Tibial nerve (tissue), 4 donors: ENCODE measurements at regions not wholly inside any gene's neighbourhood (a gene's known extent, or its start where the extent isn't known, plus 50 kb on each side); places are given as distances from the start of the nearest gene placed in this dataset.

Experiments
- DNase-seq, 2 donors: peaks; one replicate each; pipeline ENCODE4 v3.0.0-alpha.2; 2019; ENCODE audit warnings: low spot score in 2 of 2
- H3K27ac ChIP-seq, 4 donors: fragments of 200-600 bp; sonication (generic) in 3 of 4; one replicate each; pipeline ENCODE4 v1.5.1; 2017 to 2019; ENCODE audit warnings: mild to moderate bottlenecking in 1 of 4
- H3K27me3 ChIP-seq, 2 donors: fragments of 200-600 bp; sonication (generic) in 1 of 2; one replicate each; pipeline versions ENCODE4 v1.5.1 to v1.6.0; 2017 to 2019
- H3K36me3 ChIP-seq, 3 donors: fragments of 200-600 bp; sonication (generic); one replicate each; pipeline ENCODE4 v1.5.1; 2018 to 2019
- H3K4me1 ChIP-seq, 4 donors: fragments of 200-600 bp; sonication (generic) in 3 of 4; one replicate each; pipeline ENCODE4 v1.5.1; 2017 to 2019
- H3K4me3 ChIP-seq, 4 donors: fragments of 200-600 bp; sonication (generic) in 3 of 4; one replicate each; pipeline ENCODE4 v1.5.1; 2017 to 2019; ENCODE audit warnings: mild to moderate bottlenecking in 1 of 4, moderate library complexity in 1 of 4
- H3K9me3 ChIP-seq, 4 donors: fragments of 200-600 bp; sonication (generic) in 3 of 4; one replicate each; pipeline ENCODE4 v1.5.1; 2017 to 2019
- CTCF ChIP-seq, 5 experiments: fragments of 200-600 bp in 3 of 5; fragments of 450-650 bp in 2 of 5; sonication (generic) in 3 of 5; IDR thresholded peaks; one replicate each; pipeline ENCODE4 v1.5.1; 2016 to 2019; ENCODE audit warnings: antibody characterized with exemption in 5 of 5, mild to moderate bottlenecking in 3 of 5, moderate library complexity in 2 of 5
- EP300 ChIP-seq, 2 donors: sonication (generic); formaldehyde crosslinking; IDR thresholded peaks; one replicate each; pipeline ENCODE4 v1.6.1; 2017; ENCODE audit warnings: antibody characterized with exemption in 2 of 2, mild to moderate bottlenecking in 1 of 2
- POLR2A ChIP-seq, 2 donors: fragments of 450-650 bp; IDR thresholded peaks; one replicate each; pipeline ENCODE4 v1.6.1; 2017; ENCODE audit warnings: antibody characterized with exemption in 2 of 2, mild to moderate bottlenecking in 2 of 2, moderate library complexity in 2 of 2
- WGBS, 2 donors: methylation state at CpG; one replicate each; pipeline ENCODE4 v1.1.5; 2018; 5-methylcytosine and 5-hydroxymethylcytosine counted together

- Histone ChIP-seq H3K36me3 (no peaks in the 10 kb centered on the region), H3K27ac (no peak overlapping the region), H3K4me1 (no peaks in the 10 kb centered on the region), H3K27me3 (no peaks in the 10 kb centered on the region), H3K4me3 (no peak overlapping the region), H3K9me3 (no peaks in the 10 kb centered on the region)
- no peak for TF ChIP-seq EP300 (IDR thresholded peaks at IDR 0.05)
- no peak for TF ChIP-seq CTCF (IDR thresholded peaks at IDR 0.05)
- TF ChIP-seq POLR2A (IDR thresholded peaks at IDR 0.05) = no peak
- no peak for DNase-seq
These were observed 130.2 kb upstream of the PTGFR start for GRCh38 chr1:78360584-78360983.

- H3K9me3 ChIP-seq = no peaks in the 10 kb centered on the region
- H3K36me3 ChIP-seq = no peaks in the 10 kb centered on the region
- DNase-seq = no peak
- H3K27me3 ChIP-seq = no peaks in the 10 kb centered on the region
- H3K4me3 ChIP-seq = no peak overlapping the region
- no peaks in the 10 kb centered on the region for H3K4me1 ChIP-seq
- no peak overlapping the region for H3K27ac ChIP-seq
- 75 to 84% methylated on average over 1 of the region's 1 CpG for WGBS, 2 donors
- TF ChIP-seq CTCF (IDR thresholded peaks at IDR 0.05) = no peak
- no peak for TF ChIP-seq POLR2A (IDR thresholded peaks at IDR 0.05)
- no peak for TF ChIP-seq EP300 (IDR thresholded peaks at IDR 0.05)
These were observed 123.1 kb upstream of the PTGFR start for GRCh38 chr1:78367700-78368099.

- no peaks in the 10 kb centered on the region for H3K4me1 ChIP-seq
- DNase-seq = no peak
- 90 to 93% methylated on average over 1 of the region's 1 CpG for WGBS, 2 donors
- no peaks in the 10 kb centered on the region for H3K27me3 ChIP-seq
- no peaks in the 10 kb centered on the region for H3K9me3 ChIP-seq
- H3K36me3 ChIP-seq = no peaks in the 10 kb centered on the region
- peak overlapping the region in 1 of 4 donors; percentile 27 for H3K27ac ChIP-seq
- TF ChIP-seq CTCF (IDR thresholded peaks at IDR 0.05) (no peak), EP300 (IDR thresholded peaks at IDR 0.05) (no peak), POLR2A (IDR thresholded peaks at IDR 0.05) (no peak)
- no peak overlapping the region for H3K4me3 ChIP-seq
These were observed 121.2 kb upstream of the PTGFR start for GRCh38 chr1:78369546-78369945.

GRCh38 chr1:78370356-78370755 is 120.4 kb upstream of the PTGFR start:
- no peaks in the 10 kb centered on the region for H3K36me3 ChIP-seq
- H3K9me3 ChIP-seq = no peaks in the 10 kb centered on the region
- H3K4me1 ChIP-seq = no peaks in the 10 kb centered on the region
- 39 to 45% methylated on average over 2 of the region's 2 CpGs for WGBS, 2 donors
- DNase-seq = no peak
- TF ChIP-seq POLR2A (IDR thresholded peaks at IDR 0.05) = no peak
- TF ChIP-seq CTCF (IDR thresholded peaks at IDR 0.05) = no peak
- TF ChIP-seq EP300 (IDR thresholded peaks at IDR 0.05) = no peak
- peak overlapping the region in 2 of 4 donors; percentile 27 to 54 for H3K27ac ChIP-seq
- H3K27me3 ChIP-seq = no peaks in the 10 kb centered on the region
- no peak overlapping the region for H3K4me3 ChIP-seq

- Histone ChIP-seq H3K36me3 (no peaks in the 10 kb centered on the region), H3K27ac (peak overlapping the region in 2 of 4 donors; percentile 27 to 78), H3K9me3 (no peaks in the 10 kb centered on the region), H3K4me3 (no peak overlapping the region), H3K27me3 (no peaks in the 10 kb centered on the region), H3K4me1 (no peaks in the 10 kb centered on the region)
- 70 to 72% methylated on average over 2 of the region's 2 CpGs for WGBS, 2 donors
- DNase-seq = no peak
- TF ChIP-seq EP300 (IDR thresholded peaks at IDR 0.05) (peak in 1 of 2 donors; percentile 57), POLR2A (IDR thresholded peaks at IDR 0.05) (no peak), CTCF (IDR thresholded peaks at IDR 0.05) (no peak)
These were observed 119.8 kb upstream of the PTGFR start for GRCh38 chr1:78370779-78371482.
